Epithelial cell of proximal tubule (primary cell): ENCODE measurements at regions not wholly inside any gene's neighbourhood (a gene's known extent, or its start where the extent isn't known, plus 50 kb on each side); places are given as distances from the start of the nearest gene placed in this dataset.

Experiments
- DNase-seq: peaks from one replicate; pipeline ENCODE4 v3.0.0-alpha.2; 2011; ENCODE audit warnings: low read depth
- H3K4me3 ChIP-seq: 2 replicates; pipeline ENCODE4 v1.5.1; 2011; ENCODE audit warnings: low read depth, mild to moderate bottlenecking, low read length
- CTCF ChIP-seq: conservative IDR thresholded peaks from 2 replicates; pipeline ENCODE4 v1.5.1; 2012; ENCODE audit warnings: low read depth, mild to moderate bottlenecking, low read length

- no peak overlapping the region for H3K4me3 ChIP-seq
- no peak for TF ChIP-seq CTCF
- DNase-seq: no peak
Observed at GRCh38 chr4:132838244-132838643, 310.9 kb upstream of the PCDH10 start.

DNA sequence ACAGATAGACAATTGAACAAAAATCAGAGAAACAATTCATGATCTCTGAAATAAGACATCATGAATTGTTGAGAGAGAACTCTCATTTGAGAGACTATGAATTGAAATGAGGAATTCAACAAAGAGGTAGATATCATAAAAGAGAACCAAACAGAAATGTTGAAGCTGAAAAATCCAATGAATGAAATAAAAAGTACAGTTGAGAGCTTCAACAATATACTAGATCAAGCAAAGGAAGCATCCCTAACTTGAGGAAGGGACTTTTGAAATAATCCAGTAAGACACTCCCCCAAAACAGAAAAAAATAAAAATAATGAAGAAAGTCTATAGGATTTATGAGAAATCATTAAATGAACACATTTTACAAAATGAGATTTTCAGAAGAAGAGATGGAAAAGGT is 310.0 kb upstream of the PCDH10 start:
- DNase-seq: no peak
- no peak overlapping the region for H3K4me3 ChIP-seq
- no peak for TF ChIP-seq CTCF

- DNase-seq: no peak
- TF ChIP-seq CTCF: no peak
- H3K4me3 ChIP-seq: no peak overlapping the region
Observed at GRCh38 chr4:132859929-132860328, 289.2 kb upstream of the PCDH10 start.

- no peak for TF ChIP-seq CTCF
- no peak for DNase-seq
- H3K4me3 ChIP-seq: no peak overlapping the region
Observed at GRCh38 chr4:132860976-132861375, 288.1 kb upstream of the PCDH10 start.

- no peak for DNase-seq
Observed at GRCh38 chr4:132863619-132864018, 285.5 kb upstream of the PCDH10 start.

DNA sequence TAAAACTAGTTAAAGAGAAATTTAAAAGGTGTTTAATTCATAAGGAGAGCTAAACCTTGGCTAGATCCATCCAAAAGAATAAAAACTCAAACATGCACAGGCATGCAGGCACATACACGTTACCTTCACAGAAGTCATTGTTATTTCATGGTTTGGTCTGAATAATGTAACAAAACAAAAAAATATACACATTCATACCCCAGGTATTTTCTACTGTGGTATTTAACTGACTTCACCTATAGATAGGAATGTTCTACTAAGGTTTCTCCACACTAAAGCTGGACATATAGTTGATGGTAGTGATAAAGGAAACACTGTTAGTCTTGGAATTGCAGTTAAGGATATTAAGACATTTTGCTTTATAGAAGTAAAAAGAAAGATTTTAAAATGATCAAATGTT is 283.6 kb upstream of the PCDH10 start:
- TF ChIP-seq CTCF: no peak
- no peak overlapping the region for H3K4me3 ChIP-seq
- DNase-seq: no peak

More at GRCh38 chr4:132863619-132864018, 285.5 kb upstream of the PCDH10 start:
- no peak for TF ChIP-seq CTCF
- H3K4me3 ChIP-seq: no peak overlapping the region

GRCh38 chr4:132865922-132866321 is 283.2 kb upstream of the PCDH10 start:
- no peak overlapping the region for H3K4me3 ChIP-seq
- no peak for DNase-seq
- TF ChIP-seq CTCF: no peak
